HCT116 (cell line): ENCODE measurements at regions not wholly inside any gene's neighbourhood (a gene's known extent, or its start where the extent isn't known, plus 50 kb on each side); places are given as distances from the start of the nearest gene placed in this dataset.

Experiments used
- CBX3 ChIP-seq: IDR thresholded peaks from 2 replicates; pipeline ENCODE4 v1.6.1; 2012; ENCODE audit warnings: low read depth
- ELF1 ChIP-seq: IDR thresholded peaks from 2 replicates; pipeline ENCODE4 v1.6.1; 2012; ENCODE audit warnings: low read depth, borderline replicate concordance
- EZH2 ChIP-seq: fragments of 200-600 bp; sonication (generic); IDR thresholded peaks from 2 replicates; pipeline ENCODE4 v1.6.1; 2017; ENCODE audit warnings: antibody characterized with exemption, mixed run types
- EZH2phosphoT487 ChIP-seq: fragments of 200-600 bp; IDR thresholded peaks from 2 replicates; pipeline ENCODE4 v1.6.1; 2018; ENCODE audit warnings: antibody characterized with exemption, borderline replicate concordance
- JUND ChIP-seq: IDR thresholded peaks from 2 replicates; pipeline ENCODE4 v1.6.1; 2012
- POLR2A ChIP-seq: IDR thresholded peaks from 2 replicates; pipeline ENCODE4 v1.7.0; 2011; ENCODE audit warnings: borderline replicate concordance; ENCODE audit not compliant: insufficient read depth, insufficient read length; ENCODE audit errors: extremely low read depth
- POLR2AphosphoS5 ChIP-seq: IDR thresholded peaks from 2 replicates; pipeline ENCODE4 v1.6.1; 2011; ENCODE audit warnings: mild to moderate bottlenecking, low read depth, low read length, moderate library complexity
- RAD21 ChIP-seq: IDR thresholded peaks from 2 replicates; pipeline ENCODE4 v1.6.1; 2012; ENCODE audit warnings: low read depth, mild to moderate bottlenecking
- SIN3A ChIP-seq: IDR thresholded peaks from 2 replicates; pipeline ENCODE4 v1.6.1; 2012; ENCODE audit warnings: low read depth
- SRF ChIP-seq: IDR thresholded peaks from 2 replicates; pipeline ENCODE4 v1.6.1; 2012; ENCODE audit warnings: low read depth
- YY1 ChIP-seq: IDR thresholded peaks from 2 replicates; pipeline ENCODE4 v1.6.1; 2011; ENCODE audit warnings: low read length, low read depth, moderate library complexity, mild to moderate bottlenecking; ENCODE audit not compliant: insufficient replicate concordance; ENCODE audit errors: extremely low read depth
- TF ChIP-seq, protein P1 (sequence below), 3 experiments: fragments of 200-600 bp in 1 of 3; sonication (generic) in 1 of 3; IDR thresholded peaks in 2 of 3; conservative IDR thresholded peaks in 1 of 3; 2 replicates each; pipeline ENCODE4 v1.5.1; 2012 to 2017; ENCODE audit warnings: low read depth in 2 of 3, low read length in 2 of 3, antibody characterized with exemption in 1 of 3, borderline replicate concordance in 1 of 3, control low read depth in 1 of 3, mild to moderate bottlenecking in 1 of 3, mixed read lengths in 1 of 3, mixed run types in 1 of 3, moderate library complexity in 1 of 3; ENCODE audit not compliant: insufficient read depth in 1 of 3

DNA sequence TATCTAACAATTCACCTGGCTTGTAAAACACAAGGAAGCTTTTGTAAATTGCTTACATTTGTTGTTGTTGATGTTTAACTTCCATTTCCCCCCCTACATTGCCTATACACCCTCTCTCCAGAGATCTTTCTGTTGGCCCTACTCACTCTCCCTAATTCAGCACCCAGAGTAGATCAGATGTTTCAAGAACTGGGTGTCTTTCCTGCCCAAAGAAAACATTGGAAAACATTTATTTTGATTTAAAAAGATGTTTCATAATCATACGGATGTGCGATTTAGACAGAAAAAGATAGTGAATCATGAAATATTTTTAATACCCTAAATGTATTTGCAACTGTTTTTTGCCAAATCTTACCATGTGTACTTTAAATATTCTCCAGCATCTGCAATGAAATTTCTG is 446.4 kb upstream of the RGS6 start:
- no peak for TF ChIP-seq YY1
- TF ChIP-seq, protein P1, sequence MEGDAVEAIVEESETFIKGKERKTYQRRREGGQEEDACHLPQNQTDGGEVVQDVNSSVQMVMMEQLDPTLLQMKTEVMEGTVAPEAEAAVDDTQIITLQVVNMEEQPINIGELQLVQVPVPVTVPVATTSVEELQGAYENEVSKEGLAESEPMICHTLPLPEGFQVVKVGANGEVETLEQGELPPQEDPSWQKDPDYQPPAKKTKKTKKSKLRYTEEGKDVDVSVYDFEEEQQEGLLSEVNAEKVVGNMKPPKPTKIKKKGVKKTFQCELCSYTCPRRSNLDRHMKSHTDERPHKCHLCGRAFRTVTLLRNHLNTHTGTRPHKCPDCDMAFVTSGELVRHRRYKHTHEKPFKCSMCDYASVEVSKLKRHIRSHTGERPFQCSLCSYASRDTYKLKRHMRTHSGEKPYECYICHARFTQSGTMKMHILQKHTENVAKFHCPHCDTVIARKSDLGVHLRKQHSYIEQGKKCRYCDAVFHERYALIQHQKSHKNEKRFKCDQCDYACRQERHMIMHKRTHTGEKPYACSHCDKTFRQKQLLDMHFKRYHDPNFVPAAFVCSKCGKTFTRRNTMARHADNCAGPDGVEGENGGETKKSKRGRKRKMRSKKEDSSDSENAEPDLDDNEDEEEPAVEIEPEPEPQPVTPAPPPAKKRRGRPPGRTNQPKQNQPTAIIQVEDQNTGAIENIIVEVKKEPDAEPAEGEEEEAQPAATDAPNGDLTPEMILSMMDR (IDR thresholded peaks at IDR 0.05 in 2 of 3, conservative IDR thresholded peaks at IDR 0.05 in 1 of 3; ENCODE audit: borderline replicate concordance in 1 of 3, insufficient read depth in 1 of 3, low read depth in 2 of 3, low read length in 2 of 3): no peak
- TF ChIP-seq EZH2: no peak
- no peak for TF ChIP-seq RAD21
- TF ChIP-seq POLR2AphosphoS5: no peak
- TF ChIP-seq ELF1: no peak
- TF ChIP-seq SRF: no peak
- no peak for TF ChIP-seq SIN3A
- TF ChIP-seq JUND: no peak
- no peak for TF ChIP-seq POLR2A
- no peak for TF ChIP-seq EZH2phosphoT487
- TF ChIP-seq CBX3: no peak
